DOHH2 (cell line): ENCODE measurements at regions not wholly inside any gene's neighbourhood (a gene's known extent, or its start where the extent isn't known, plus 50 kb on each side); places are given as distances from the start of the nearest gene placed in this dataset.

ENCODE experiments used
- EZH2phosphoT487 ChIP-seq: fragments of 200-600 bp; sonication (generic); IDR thresholded peaks from 2 replicates; pipeline ENCODE4 v1.6.1; 2017; ENCODE audit warnings: borderline replicate concordance, mild to moderate bottlenecking, antibody characterized with exemption, low read length, moderate library complexity, mixed read lengths
- TF ChIP-seq, protein P1 (sequence below): fragments of 200-600 bp; sonication (generic); IDR thresholded peaks from one replicate; pipeline ENCODE4 v1.5.1; 2014; ENCODE audit warnings: antibody characterized with exemption, mild to moderate bottlenecking, low read depth, low read length; ENCODE audit not compliant: poor library complexity, severe bottlenecking

- TF ChIP-seq, protein P1, sequence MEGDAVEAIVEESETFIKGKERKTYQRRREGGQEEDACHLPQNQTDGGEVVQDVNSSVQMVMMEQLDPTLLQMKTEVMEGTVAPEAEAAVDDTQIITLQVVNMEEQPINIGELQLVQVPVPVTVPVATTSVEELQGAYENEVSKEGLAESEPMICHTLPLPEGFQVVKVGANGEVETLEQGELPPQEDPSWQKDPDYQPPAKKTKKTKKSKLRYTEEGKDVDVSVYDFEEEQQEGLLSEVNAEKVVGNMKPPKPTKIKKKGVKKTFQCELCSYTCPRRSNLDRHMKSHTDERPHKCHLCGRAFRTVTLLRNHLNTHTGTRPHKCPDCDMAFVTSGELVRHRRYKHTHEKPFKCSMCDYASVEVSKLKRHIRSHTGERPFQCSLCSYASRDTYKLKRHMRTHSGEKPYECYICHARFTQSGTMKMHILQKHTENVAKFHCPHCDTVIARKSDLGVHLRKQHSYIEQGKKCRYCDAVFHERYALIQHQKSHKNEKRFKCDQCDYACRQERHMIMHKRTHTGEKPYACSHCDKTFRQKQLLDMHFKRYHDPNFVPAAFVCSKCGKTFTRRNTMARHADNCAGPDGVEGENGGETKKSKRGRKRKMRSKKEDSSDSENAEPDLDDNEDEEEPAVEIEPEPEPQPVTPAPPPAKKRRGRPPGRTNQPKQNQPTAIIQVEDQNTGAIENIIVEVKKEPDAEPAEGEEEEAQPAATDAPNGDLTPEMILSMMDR: no peak
- TF ChIP-seq EZH2phosphoT487: no peak
These were observed 368.8 kb downstream of the ALG10 start for GRCh38 chr12:34390846-34391700.
